H1 (cell line): ENCODE measurements at regions not wholly inside any gene's neighbourhood (a gene's known extent, or its start where the extent isn't known, plus 50 kb on each side); places are given as distances from the start of the nearest gene placed in this dataset.

ENCODE experiments used
- CTCF ChIA-PET: fragments of 300-600 bp; sonication (Branson Sonifier 250); formaldehyde crosslinking; loops from one replicate; lab custom pipeline; 2021; ENCODE audit not compliant: partially characterized antibody; lab: Charles Lee
- POLR2A ChIA-PET: fragments of 300-600 bp; sonication (Branson Sonifier 250); formaldehyde crosslinking; loops from one replicate; lab custom pipeline; 2021; ENCODE audit warnings: inconsistent platforms; ENCODE audit not compliant: partially characterized antibody; lab: Charles Lee
- DNase-seq, 2 experiments: peaks; one replicate each; pipeline versions ENCODE4 v3.0.0 to v3.0.0-alpha.2; 2010 to 2022; ENCODE audit warnings: low spot score in 2 of 2, low read depth in 1 of 2, mixed read lengths in 1 of 2
- FAIRE-seq: peaks from 2 replicates; lab custom pipeline; 2011; peaks lifted over from hg19 to GRCh38; lab: Jason Lieb, UNC
- H2AFZ ChIP-seq: 2 replicates; pipeline ENCODE4 v1.8.1; 2012; ENCODE audit warnings: low read length, inconsistent platforms
- H2AK5ac ChIP-seq: 2 replicates; pipeline ENCODE4 v1.6.1; 2013; ENCODE audit warnings: low read depth, low read length
- H2BK120ac ChIP-seq: replicated peaks from 2 replicates; pipeline ENCODE3; 2013; ENCODE audit warnings: low read depth, low read length, inconsistent platforms
- H2BK12ac ChIP-seq: 2 replicates; pipeline ENCODE4 v1.6.1; 2013; ENCODE audit warnings: low read depth, low read length
- H2BK15ac ChIP-seq: 2 replicates; pipeline ENCODE4 v1.6.1; 2013; ENCODE audit warnings: low read length
- H2BK20ac ChIP-seq: 2 replicates; pipeline ENCODE4 v1.6.1; 2013; ENCODE audit warnings: low read length
- H2BK5ac ChIP-seq: 2 replicates; pipeline ENCODE4 v1.6.1; 2013; ENCODE audit warnings: low read depth, low read length
- H3K14ac ChIP-seq: 2 replicates; pipeline ENCODE4 v1.6.1; 2013; ENCODE audit warnings: inconsistent platforms; ENCODE audit not compliant: insufficient read length
- H3K18ac ChIP-seq: 2 replicates; pipeline ENCODE4 v1.6.1; 2013; ENCODE audit warnings: low read length; ENCODE audit errors: extremely low read depth
- H3K23ac ChIP-seq: 2 replicates; pipeline ENCODE4 v1.6.1; 2013; ENCODE audit warnings: inconsistent platforms; ENCODE audit not compliant: insufficient read length
- H3K23me2 ChIP-seq: 2 replicates; pipeline ENCODE4 v1.6.1; 2013; ENCODE audit warnings: low read depth, low read length
- H3K27ac ChIP-seq: 2 replicates; pipeline ENCODE4 v1.6.1; 2011; ENCODE audit warnings: low read depth, low read length, inconsistent platforms
- H3K27me3 ChIP-seq, 4 experiments: replicated peaks in 1 of 4; 1 replicate in 1 of 4; 2 replicates in 3 of 4; pipeline versions ENCODE4 v1.6.1 to v1.8.1; 2011 to 2013; ENCODE audit warnings: low read length in 3 of 4, mild to moderate bottlenecking in 3 of 4, inconsistent platforms in 2 of 4, mixed read lengths in 2 of 4, moderate library complexity in 1 of 4; ENCODE audit not compliant: control insufficient read depth in 3 of 4, insufficient read depth in 3 of 4; ENCODE audit errors: extremely low read depth in 1 of 4
- H3K36me3 ChIP-seq, 4 experiments: 2 replicates each; pipeline versions ENCODE4 v1.6.1 to v1.8.1; 2011 to 2013; ENCODE audit warnings: mild to moderate bottlenecking in 4 of 4, low read length in 3 of 4, moderate library complexity in 2 of 4, control low read depth in 1 of 4, inconsistent platforms in 1 of 4; ENCODE audit not compliant: insufficient read depth in 4 of 4, control insufficient read depth in 2 of 4
- H3K4ac ChIP-seq: replicated peaks from 2 replicates; pipeline ENCODE3; 2013; ENCODE audit warnings: low read length, low read depth, mixed read lengths, inconsistent platforms; ENCODE audit not compliant: insufficient read length
- H3K4me1 ChIP-seq, 4 experiments: replicated peaks in 1 of 4; 1 replicate in 1 of 4; 2 replicates in 3 of 4; pipeline versions ENCODE4 v1.6.1 to v1.8.1; 2011 to 2013; ENCODE audit warnings: low read length in 3 of 4, inconsistent platforms in 2 of 4, mixed read lengths in 1 of 4; ENCODE audit not compliant: insufficient read depth in 4 of 4, control insufficient read depth in 3 of 4
- H3K4me2 ChIP-seq, 2 experiments: 2 replicates each; pipeline versions ENCODE4 v1.6.1 to v1.8.1; 2011 to 2013; ENCODE audit warnings: low read depth in 2 of 2, low read length in 2 of 2, control low read depth in 1 of 2, inconsistent platforms in 1 of 2, mild to moderate bottlenecking in 1 of 2; ENCODE audit not compliant: insufficient read depth in 1 of 2
- H3K4me3 ChIP-seq, 4 experiments: fragments of 200-600, 300-600 bp in 1 of 4; sonication (generic), shearing (Covaris generic), sonication (Bioruptor Twin) in 1 of 4; 2 replicates each; pipeline versions ENCODE4 v1.5.1 to v1.8.1; 2011 to 2016; ENCODE audit warnings: low read length in 4 of 4, low read depth in 3 of 4, control low read depth in 2 of 4, inconsistent platforms in 2 of 4, mild to moderate bottlenecking in 2 of 4, mixed read lengths in 1 of 4, moderate library complexity in 1 of 4; ENCODE audit not compliant: insufficient read depth in 2 of 4; ENCODE audit errors: extremely low read depth in 1 of 4
- H3K56ac ChIP-seq: replicated peaks from 2 replicates; pipeline ENCODE3; 2013; ENCODE audit warnings: low read depth, mild to moderate bottlenecking, mixed read lengths, low read length, inconsistent platforms; ENCODE audit not compliant: insufficient read length
- H3K79me1 ChIP-seq: 2 replicates; pipeline ENCODE4 v1.6.1; 2013; ENCODE audit warnings: low read depth, low read length, control low read depth
- H3K79me2 ChIP-seq, 2 experiments: 2 replicates each; pipeline versions ENCODE4 v1.6.1 to v1.8.1; 2012 to 2013; ENCODE audit warnings: low read length in 2 of 2, mild to moderate bottlenecking in 2 of 2, inconsistent platforms in 1 of 2; ENCODE audit not compliant: insufficient read depth in 2 of 2, control insufficient read depth in 1 of 2
- H3K9ac ChIP-seq, 4 experiments: replicated peaks in 1 of 4; 1 replicate in 1 of 4; 2 replicates in 3 of 4; pipeline versions ENCODE4 v1.6.1 to v1.8.1; 2011 to 2013; ENCODE audit warnings: low read depth in 3 of 4, low read length in 3 of 4, control low read depth in 2 of 4, mild to moderate bottlenecking in 2 of 4, moderate library complexity in 2 of 4, inconsistent platforms in 1 of 4; ENCODE audit errors: extremely low read depth in 1 of 4
- H3K9me3 ChIP-seq, 2 experiments: 2 replicates each; pipeline versions ENCODE4 v1.6.1 to v1.8.1; 2012 to 2013; ENCODE audit warnings: mild to moderate bottlenecking in 2 of 2, moderate library complexity in 2 of 2, control low read depth in 1 of 2, inconsistent platforms in 1 of 2, low read depth in 1 of 2, low read length in 1 of 2, mixed read lengths in 1 of 2; ENCODE audit not compliant: insufficient read depth in 2 of 2
- H4K20me1 ChIP-seq, 2 experiments: replicated peaks in 1 of 2; 2 replicates each; pipeline versions ENCODE3 to v1.8.1; 2011 to 2013; ENCODE audit warnings: inconsistent platforms in 2 of 2, low read length in 2 of 2, mild to moderate bottlenecking in 1 of 2; ENCODE audit not compliant: insufficient read depth in 2 of 2, control insufficient read depth in 1 of 2
- H4K5ac ChIP-seq: 2 replicates; pipeline ENCODE4 v1.6.1; 2013; ENCODE audit warnings: low read length, low read depth, mixed read lengths, inconsistent platforms; ENCODE audit not compliant: insufficient read length
- H4K8ac ChIP-seq: 2 replicates; pipeline ENCODE4 v1.8.0; 2013; ENCODE audit warnings: mild to moderate bottlenecking, moderate library complexity, low read length, inconsistent platforms; ENCODE audit not compliant: insufficient read depth; ENCODE audit errors: extremely low read depth
- H4K91ac ChIP-seq: replicated peaks from 2 replicates; pipeline ENCODE3; 2013; ENCODE audit warnings: low read length, mixed read lengths, inconsistent platforms; ENCODE audit not compliant: insufficient read length
- CBX5 ChIP-seq: fragments of 300-800, 300-1000 bp; sonication (generic); IDR thresholded peaks from 2 replicates; pipeline ENCODE4 v1.7.1; 2016; ENCODE audit warnings: antibody characterized with exemption, low read length, low read depth
- POLR2A ChIP-seq, 2 experiments: IDR thresholded peaks; 1 replicate in 1 of 2; 2 replicates in 1 of 2; pipeline ENCODE4 v1.6.1; 2011; ENCODE audit warnings: low read depth in 2 of 2, low read length in 2 of 2, mild to moderate bottlenecking in 2 of 2; ENCODE audit errors: control extremely low read depth in 1 of 2
- POU5F1 ChIP-seq: IDR thresholded peaks from 2 replicates; pipeline ENCODE4 v1.6.1; 2011; ENCODE audit warnings: low read depth, mild to moderate bottlenecking, low read length, moderate library complexity
- RAD21 ChIP-seq, 2 experiments: IDR thresholded peaks in 1 of 2; conservative IDR thresholded peaks in 1 of 2; 2 replicates each; pipeline ENCODE4 v1.6.1; 2011; ENCODE audit warnings: low read depth in 2 of 2, low read length in 2 of 2, improper control_type of control experiment in 1 of 2, inconsistent platforms in 1 of 2, mild to moderate bottlenecking in 1 of 2, moderate library complexity in 1 of 2
- RNF2 ChIP-seq: fragments of 200-900, 300-1000 bp; sonication (generic); IDR thresholded peaks from 2 replicates; pipeline ENCODE4 v1.7.1; 2016; ENCODE audit warnings: borderline replicate concordance, low read depth, mild to moderate bottlenecking, antibody characterized with exemption, low read length; ENCODE audit not compliant: poor library complexity, severe bottlenecking; ENCODE audit errors: missing control alignments
- SIN3A ChIP-seq, 2 experiments: IDR thresholded peaks in 1 of 2; conservative IDR thresholded peaks in 1 of 2; 2 replicates each; pipeline ENCODE4 v1.6.1; 2011 to 2012; ENCODE audit warnings: low read length in 2 of 2, improper control_type of control experiment in 1 of 2, low read depth in 1 of 2, mild to moderate bottlenecking in 1 of 2
- SP2 ChIP-seq: IDR thresholded peaks from 2 replicates; pipeline ENCODE4 v1.6.1; 2012; ENCODE audit warnings: mild to moderate bottlenecking, low read length, inconsistent platforms
- SUZ12 ChIP-seq: fragments of 200-600 bp; sonication (generic); IDR thresholded peaks from 2 replicates; pipeline ENCODE4 v1.6.1; 2012; ENCODE audit warnings: mild to moderate bottlenecking, inconsistent platforms, low read length, moderate library complexity, mixed read lengths
- TAF1 ChIP-seq: IDR thresholded peaks from 2 replicates; pipeline ENCODE4 v1.6.1; 2011; ENCODE audit warnings: mild to moderate bottlenecking, low read depth, low read length
- TBP ChIP-seq: IDR thresholded peaks from 2 replicates; pipeline ENCODE4 v1.6.1; 2011; ENCODE audit warnings: low read depth, low read length, improper control_type of control experiment
- TEAD4 ChIP-seq: IDR thresholded peaks from 2 replicates; pipeline ENCODE4 v1.6.1; 2012; ENCODE audit warnings: low read depth, low read length, inconsistent platforms, mixed read lengths
- USF2 ChIP-seq: IDR thresholded peaks from 2 replicates; pipeline ENCODE4 v1.6.1; 2011; ENCODE audit warnings: low read length, improper control_type of control experiment
- YY1 ChIP-seq: IDR thresholded peaks from 2 replicates; pipeline ENCODE4 v1.6.1; 2011; ENCODE audit warnings: low read depth, mild to moderate bottlenecking, low read length
- ZNF274 ChIP-seq: IDR thresholded peaks from 2 replicates; pipeline ENCODE4 v1.7.0; 2012; ENCODE audit warnings: low read length, borderline replicate concordance; ENCODE audit errors: extremely low read depth
- WGBS, 2 experiments: shearing (Covaris generic) in 1 of 2; methylation state at CpG; one replicate each; pipeline versions ENCODE4 v1.1.6 to v1.1.7; 2013 to 2015; ENCODE audit warnings: low lambda C conversion rate in 2 of 2, mixed read lengths in 2 of 2, inconsistent platforms in 1 of 2, low coverage in 1 of 2, missing lambda C conversion rate in 1 of 2; ENCODE audit not compliant: insufficient replicate concordance in 2 of 2, insufficient coverage in 1 of 2, insufficient read length in 1 of 2; ENCODE audit errors: extremely low coverage in 1 of 2, missing lambda C conversion rate in 1 of 2; 5-methylcytosine and 5-hydroxymethylcytosine counted together

GRCh38 chr18:65459741-65460140 lies 291.1 kb upstream of the CDH7 start:
- Histone ChIP-seq H3K23ac (no peak overlapping the region), H3K79me2 (no peaks in the 10 kb centered on the region), H4K5ac (no peak overlapping the region), H3K27me3 (no peaks in the 10 kb centered on the region), H2BK12ac (no peak overlapping the region), H4K8ac (no peak overlapping the region), H3K4ac (no peak overlapping the region), H3K36me3 (no peaks in the 10 kb centered on the region), H3K4me3 (no peak overlapping the region), H3K56ac (no peak overlapping the region), H3K14ac (no peak overlapping the region), H3K9me3 (no peaks in the 10 kb centered on the region), H3K18ac (no peak overlapping the region), H4K20me1 (no peaks in the 10 kb centered on the region), H3K79me1 (no peaks in the 10 kb centered on the region), H2BK120ac (no peak overlapping the region), H3K4me1 (no peaks in the 10 kb centered on the region), H2BK15ac (no peak overlapping the region), H3K23me2 (peaks cover 1% of the 10 kb centered on the region; the same call in 1 of the 2 replicates), H3K27ac (no peak overlapping the region), H2AK5ac (no peak overlapping the region), H2BK5ac (no peak overlapping the region), H4K91ac (no peak overlapping the region), H3K4me2 (no peak overlapping the region), H2BK20ac (no peak overlapping the region), H2AFZ (no peak overlapping the region), H3K9ac (no peak overlapping the region)
- WGBS, 2 experiments, result 94% methylated on average over 3 of the region's 3 CpGs; no CpG with 5 or more reads in 1 of the 2 experiments
- ChIA-PET POLR2A (no interaction called here), CTCF (interaction anchor here (2.2 kb wide), 1 partner anchor 294 kb away, joined by 5 read pairs; no protein-coding TSS in a partner anchor)
- DNase-seq (no peak), FAIRE-seq (no peak)
- TF ChIP-seq SUZ12, result no peak
- TF ChIP-seq TAF1, result no peak
- TF ChIP-seq YY1, result no peak
- no peak for TF ChIP-seq ZNF274
- no peak for TF ChIP-seq TBP
- TF ChIP-seq POU5F1, result no peak
- no peak for TF ChIP-seq SP2
- TF ChIP-seq CBX5, result no peak
- TF ChIP-seq SIN3A (conservative IDR thresholded peaks at IDR 0.05 in 1 of 2, IDR thresholded peaks at IDR 0.05 in 1 of 2; ENCODE audit: low read depth in 1 of 2, low read length in 2 of 2), result no peak
- TF ChIP-seq TEAD4, result no peak
- TF ChIP-seq RNF2, result no peak
- no peak for TF ChIP-seq POLR2A (IDR thresholded peaks at IDR 0.05; ENCODE audit: control extremely low read depth in 1 of 2, low read depth in 2 of 2, low read length in 2 of 2)
- no peak for TF ChIP-seq RAD21 (IDR thresholded peaks at IDR 0.05 in 1 of 2, conservative IDR thresholded peaks at IDR 0.05 in 1 of 2; ENCODE audit: low read depth in 2 of 2, low read length in 2 of 2)
- no peak for TF ChIP-seq USF2
